Neural progenitor cell (in vitro differentiated cells): ENCODE measurements at regions not wholly inside any gene's neighbourhood (a gene's known extent, or its start where the extent isn't known, plus 50 kb on each side); places are given as distances from the start of the nearest gene placed in this dataset.

Experiments
- EZH2 ChIP-seq: fragments of 200-600 bp; sonication (generic); IDR thresholded peaks from 2 replicates; pipeline ENCODE4 v1.6.1; 2017; ENCODE audit warnings: antibody characterized with exemption, mild to moderate bottlenecking, moderate library complexity
- EZH2phosphoT487 ChIP-seq: fragments of 200-600 bp; sonication (generic); IDR thresholded peaks from 2 replicates; pipeline ENCODE4 v1.6.1; 2017; ENCODE audit warnings: antibody characterized with exemption
- TF ChIP-seq, protein P1 (sequence below): fragments of 200-600 bp; sonication (generic); IDR thresholded peaks from 2 replicates; pipeline ENCODE4 v1.5.1; 2017; ENCODE audit warnings: antibody characterized with exemption, mild to moderate bottlenecking

GRCh38 chr3:137097386-137097785 lies 139.6 kb downstream of the IL20RB start:
- TF ChIP-seq, protein P1, sequence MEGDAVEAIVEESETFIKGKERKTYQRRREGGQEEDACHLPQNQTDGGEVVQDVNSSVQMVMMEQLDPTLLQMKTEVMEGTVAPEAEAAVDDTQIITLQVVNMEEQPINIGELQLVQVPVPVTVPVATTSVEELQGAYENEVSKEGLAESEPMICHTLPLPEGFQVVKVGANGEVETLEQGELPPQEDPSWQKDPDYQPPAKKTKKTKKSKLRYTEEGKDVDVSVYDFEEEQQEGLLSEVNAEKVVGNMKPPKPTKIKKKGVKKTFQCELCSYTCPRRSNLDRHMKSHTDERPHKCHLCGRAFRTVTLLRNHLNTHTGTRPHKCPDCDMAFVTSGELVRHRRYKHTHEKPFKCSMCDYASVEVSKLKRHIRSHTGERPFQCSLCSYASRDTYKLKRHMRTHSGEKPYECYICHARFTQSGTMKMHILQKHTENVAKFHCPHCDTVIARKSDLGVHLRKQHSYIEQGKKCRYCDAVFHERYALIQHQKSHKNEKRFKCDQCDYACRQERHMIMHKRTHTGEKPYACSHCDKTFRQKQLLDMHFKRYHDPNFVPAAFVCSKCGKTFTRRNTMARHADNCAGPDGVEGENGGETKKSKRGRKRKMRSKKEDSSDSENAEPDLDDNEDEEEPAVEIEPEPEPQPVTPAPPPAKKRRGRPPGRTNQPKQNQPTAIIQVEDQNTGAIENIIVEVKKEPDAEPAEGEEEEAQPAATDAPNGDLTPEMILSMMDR = no peak
- no peak for TF ChIP-seq EZH2
- TF ChIP-seq EZH2phosphoT487 = no peak
